Activated CD8-positive, alpha-beta T cell treated with anti-CD3 and anti-CD28 coated beads, Interleukin-2, amount 10 ng/mL, durations not matched to agents 7 days and 5 days (primary cell): ENCODE measurements at regions not wholly inside any gene's neighbourhood (a gene's known extent, or its start where the extent isn't known, plus 50 kb on each side); places are given as distances from the start of the nearest gene placed in this dataset.

Source experiments
- ATAC-seq: fragments of 150-1000 bp; cut with Tn5 transposase; one replicate; pipeline ENCODE4 v1.10.0; 2021; ENCODE audit warnings: moderate library complexity
- CTCF ChIA-PET: fragments of 350-600 bp; sonication (Branson Sonifier 250); formaldehyde crosslinking; loops from one replicate; lab custom pipeline; 2021; ENCODE audit warnings: antibody characterized with exemption; lab: Charles Lee
- POLR2A ChIA-PET: fragments of 350-600 bp; sonication (Branson Sonifier 250); formaldehyde crosslinking; loops from one replicate; lab custom pipeline; 2021; ENCODE audit warnings: antibody characterized with exemption; lab: Charles Lee
- DNase-seq: peaks from one replicate; pipeline ENCODE4 v3.0.0-alpha.2; 2020
- H3K27ac Mint-ChIP-seq: one replicate; pipeline ENCODE4 v1.8.0; 2021; ENCODE audit warnings: mild to moderate bottlenecking, mixed read lengths
- H3K27me3 Mint-ChIP-seq: one replicate; pipeline ENCODE4 v1.8.0; 2021; ENCODE audit warnings: low read depth, mixed read lengths
- H3K36me3 Mint-ChIP-seq: one replicate; pipeline ENCODE4 v1.8.0; 2021; ENCODE audit warnings: low read depth, mixed read lengths
- H3K4me1 Mint-ChIP-seq: one replicate; pipeline ENCODE4 v1.8.0; 2021; ENCODE audit warnings: low read depth, mixed read lengths
- H3K4me3 Mint-ChIP-seq: one replicate; pipeline ENCODE4 v1.8.0; 2021; ENCODE audit warnings: mild to moderate bottlenecking, mixed read lengths
- H3K9me3 Mint-ChIP-seq: one replicate; pipeline ENCODE4 v1.8.0; 2022; ENCODE audit warnings: mixed read lengths; ENCODE audit not compliant: insufficient read depth

DNA sequence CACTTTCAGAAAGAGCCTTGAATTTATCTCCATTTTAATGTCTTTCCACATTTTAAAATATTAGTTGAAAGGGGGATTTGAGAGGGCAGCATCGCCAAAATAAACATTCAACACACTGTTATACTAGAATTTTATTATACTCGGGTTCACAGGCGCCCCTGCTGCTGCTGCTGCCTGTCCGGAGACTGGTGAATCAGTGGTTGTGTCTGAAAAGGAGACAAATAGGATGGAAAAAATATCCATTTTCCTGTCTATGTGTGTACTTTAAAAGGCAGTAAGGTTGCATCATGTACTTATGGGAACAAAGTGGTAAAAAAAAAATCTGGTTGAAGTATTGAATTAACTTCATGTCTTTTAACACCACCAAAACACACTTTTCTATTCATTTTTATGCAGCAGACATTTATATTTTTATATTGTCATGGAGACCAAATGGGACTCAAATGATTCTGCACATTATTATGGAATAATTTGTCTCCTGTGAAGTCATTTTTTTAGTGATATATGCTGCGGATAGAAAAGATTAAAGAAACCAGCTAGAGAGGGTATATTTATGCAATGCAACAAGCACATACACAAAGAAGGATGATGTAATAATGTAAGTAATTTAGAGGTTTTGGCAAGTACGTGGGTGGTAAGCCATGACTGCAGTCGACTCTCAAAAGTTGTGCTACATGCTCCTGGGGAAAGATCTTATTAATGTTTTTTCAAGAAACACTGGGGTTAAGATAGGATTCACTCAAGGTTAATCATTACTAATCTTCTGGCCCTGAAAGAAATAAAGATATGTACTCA is 759.0 kb upstream of the SOX9 start:
- CTCF ChIA-PET = no interaction called here

DNA sequence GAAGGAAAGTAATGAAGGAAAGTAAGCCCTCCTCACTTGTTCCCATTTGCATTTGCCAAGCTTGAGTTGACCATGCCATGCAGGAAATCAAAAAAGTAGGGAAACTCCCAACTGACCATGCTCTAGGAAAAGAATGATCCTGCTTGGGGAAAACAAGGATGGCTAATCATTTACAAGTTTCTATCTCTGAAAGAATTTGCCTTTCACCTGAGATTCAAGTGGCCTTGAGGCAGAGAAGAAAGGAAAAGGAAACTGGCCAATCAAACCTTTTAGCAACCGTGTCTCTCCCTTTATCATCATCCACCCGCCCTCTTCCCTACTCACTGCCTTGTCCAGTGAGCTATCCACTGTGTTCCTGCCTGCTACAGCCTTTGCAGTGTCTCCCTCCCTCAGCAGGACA is 757.2 kb upstream of the SOX9 start:
- no peak for ATAC-seq
- Mint-ChIP-seq H3K4me1 (no peaks in the 10 kb centered on the region), H3K36me3 (no peaks in the 10 kb centered on the region), H3K4me3 (no peak overlapping the region), H3K27me3 (no peaks in the 10 kb centered on the region), H3K27ac (no peak overlapping the region), H3K9me3 (peaks cover 7% of the 10 kb centered on the region)
- no peak for DNase-seq
- ChIA-PET CTCF (no interaction called here), POLR2A (no interaction called here)

More for the DNA sequence above, 759.0 kb upstream of the SOX9 start:
- Mint-ChIP-seq H3K9me3 (peaks cover 14% of the 10 kb centered on the region), H3K27me3 (no peaks in the 10 kb centered on the region), H3K27ac (no peak overlapping the region), H3K4me1 (no peaks in the 10 kb centered on the region), H3K36me3 (no peaks in the 10 kb centered on the region), H3K4me3 (no peak overlapping the region)
- ATAC-seq (no peak), DNase-seq (no peak)
- POLR2A ChIA-PET = no interaction called here

DNA sequence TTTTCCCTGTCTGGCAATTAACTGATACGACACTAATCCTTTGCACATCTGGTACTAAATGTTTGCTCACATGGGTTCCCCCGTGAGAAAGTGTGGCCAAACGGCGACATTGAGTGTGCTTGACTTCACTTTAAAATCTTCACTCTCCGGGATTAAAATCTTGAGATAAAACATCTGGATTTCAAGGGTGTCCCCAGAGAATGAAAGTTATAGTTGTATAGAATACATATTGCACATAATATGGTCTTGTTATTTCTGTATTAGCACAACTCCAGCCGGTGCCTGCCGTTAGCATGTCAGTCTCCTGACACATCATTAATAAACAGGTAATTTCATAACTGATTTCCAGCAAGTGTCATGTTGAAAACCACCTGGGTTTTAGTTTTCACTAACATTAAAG is 749.0 kb upstream of the SOX9 start:
- POLR2A ChIA-PET = no interaction called here
- DNase-seq (no peak), ATAC-seq (no peak)
- Mint-ChIP-seq H3K36me3 (no peaks in the 10 kb centered on the region), H3K9me3 (peaks cover 5% of the 10 kb centered on the region), H3K27me3 (no peaks in the 10 kb centered on the region), H3K4me3 (no peak overlapping the region), H3K27ac (no peak overlapping the region), H3K4me1 (no peaks in the 10 kb centered on the region)
- CTCF ChIA-PET = no interaction called here

DNA sequence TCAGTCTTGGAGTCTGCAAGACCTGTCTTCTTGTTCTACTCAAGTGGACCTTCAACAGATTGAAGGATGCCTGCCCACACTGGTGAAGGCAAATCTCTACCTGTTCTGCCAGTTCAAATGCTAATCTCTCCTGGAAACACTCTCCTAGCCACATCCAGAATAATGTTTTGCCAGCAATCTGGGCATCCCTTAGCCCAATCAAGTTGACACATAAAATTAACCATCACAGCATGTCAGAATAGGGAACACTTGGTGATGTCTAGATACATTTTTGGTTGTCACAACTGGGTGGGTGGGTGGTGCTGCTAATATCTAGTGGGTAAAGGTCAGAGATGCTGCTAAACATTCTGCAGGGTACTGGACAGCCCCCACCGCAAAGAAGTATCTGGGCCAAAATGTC is 744.9 kb upstream of the SOX9 start:
- Mint-ChIP-seq H3K36me3 (no peaks in the 10 kb centered on the region), H3K9me3 (no peaks in the 10 kb centered on the region), H3K27me3 (no peaks in the 10 kb centered on the region), H3K27ac (no peak overlapping the region), H3K4me1 (no peaks in the 10 kb centered on the region), H3K4me3 (no peak overlapping the region)
- ATAC-seq (no peak), DNase-seq (no peak)
- ChIA-PET CTCF (no interaction called here), POLR2A (no interaction called here)

DNA sequence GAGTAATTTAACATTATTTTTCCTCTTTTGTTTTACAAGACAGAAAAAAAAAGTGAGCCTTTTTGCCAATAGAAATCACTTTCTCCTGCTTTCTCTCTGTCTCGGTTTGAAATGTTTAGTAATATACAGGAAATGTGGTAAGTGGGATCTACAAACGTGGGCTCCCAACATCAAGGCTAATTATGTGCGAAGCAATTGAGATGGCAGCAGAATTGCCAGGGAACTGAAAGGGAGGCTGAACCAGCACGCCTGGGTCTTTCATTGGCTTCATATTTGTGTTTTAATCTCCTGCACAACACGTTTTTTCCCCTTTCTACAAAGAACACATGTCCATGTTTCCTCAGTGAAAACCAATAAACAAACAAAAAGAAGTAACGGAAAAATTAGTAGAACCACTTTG is 743.9 kb upstream of the SOX9 start:
- peaks cover 2% of the 10 kb centered on the region for H3K9me3 Mint-ChIP-seq
- no peak overlapping the region for H3K27ac Mint-ChIP-seq
- no peaks in the 10 kb centered on the region for H3K27me3 Mint-ChIP-seq
- CTCF ChIA-PET = no interaction called here
- no peak overlapping the region for H3K4me3 Mint-ChIP-seq
- no peak for ATAC-seq
- no peaks in the 10 kb centered on the region for H3K36me3 Mint-ChIP-seq
- no peaks in the 10 kb centered on the region for H3K4me1 Mint-ChIP-seq
- POLR2A ChIA-PET = no interaction called here
- DNase-seq = no peak

DNA sequence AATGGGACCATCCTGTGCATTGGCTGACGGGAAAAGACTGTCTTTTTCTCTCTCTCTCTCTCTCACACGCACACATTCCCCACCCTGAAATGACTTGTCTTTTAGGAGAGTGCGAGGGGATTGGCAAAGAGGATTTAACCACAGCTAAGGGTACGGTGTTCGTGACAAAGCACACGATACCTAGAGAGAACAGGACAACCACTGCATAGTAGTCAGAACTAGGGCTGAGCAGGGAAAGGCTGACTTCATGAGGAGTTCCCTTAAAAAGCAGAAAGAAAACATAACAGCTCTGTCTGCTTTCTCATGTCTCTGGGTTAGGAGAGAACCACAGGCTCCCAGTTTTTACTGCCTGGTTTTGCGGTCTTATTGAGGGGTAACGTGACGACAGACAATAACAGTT is 742.8 kb upstream of the SOX9 start:
- Mint-ChIP-seq H3K9me3 (peaks cover 3% of the 10 kb centered on the region), H3K27ac (no peak overlapping the region), H3K27me3 (no peaks in the 10 kb centered on the region), H3K4me1 (no peaks in the 10 kb centered on the region), H3K36me3 (no peaks in the 10 kb centered on the region), H3K4me3 (no peak overlapping the region)
- ChIA-PET POLR2A (interaction anchor here (0.6 kb wide), 1 partner anchor 408 kb away, joined by 3 read pairs; no protein-coding TSS in a partner anchor), CTCF (no interaction called here)
- no peak for ATAC-seq
- DNase-seq = no peak

DNA sequence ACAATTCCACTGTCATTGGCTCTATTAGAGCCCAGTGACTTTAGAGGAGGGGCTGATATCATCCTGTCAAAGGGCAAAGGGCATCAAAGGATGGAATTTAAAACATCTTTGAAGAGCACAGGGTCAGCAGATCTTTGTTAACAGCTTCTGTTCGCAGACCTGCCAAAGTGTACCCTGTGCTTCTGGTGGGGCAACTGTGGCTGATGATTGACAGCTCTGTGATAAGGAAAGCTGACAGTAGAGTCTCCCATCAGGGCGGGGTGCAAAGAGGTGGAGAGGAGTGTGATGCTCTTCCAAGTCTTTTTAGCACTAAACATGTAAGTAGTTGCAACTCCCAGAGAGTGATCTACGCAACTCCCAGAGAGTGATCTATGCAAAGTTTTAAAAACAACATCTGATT is 742.1 kb upstream of the SOX9 start:
- H3K9me3 Mint-ChIP-seq = peaks cover 3% of the 10 kb centered on the region
- no peak overlapping the region for H3K27ac Mint-ChIP-seq
- no peak for ATAC-seq
- H3K4me3 Mint-ChIP-seq = no peak overlapping the region
- no peaks in the 10 kb centered on the region for H3K4me1 Mint-ChIP-seq
- H3K27me3 Mint-ChIP-seq = no peaks in the 10 kb centered on the region
- CTCF ChIA-PET = no interaction called here
- POLR2A ChIA-PET = no interaction called here
- no peaks in the 10 kb centered on the region for H3K36me3 Mint-ChIP-seq
- no peak for DNase-seq

DNA sequence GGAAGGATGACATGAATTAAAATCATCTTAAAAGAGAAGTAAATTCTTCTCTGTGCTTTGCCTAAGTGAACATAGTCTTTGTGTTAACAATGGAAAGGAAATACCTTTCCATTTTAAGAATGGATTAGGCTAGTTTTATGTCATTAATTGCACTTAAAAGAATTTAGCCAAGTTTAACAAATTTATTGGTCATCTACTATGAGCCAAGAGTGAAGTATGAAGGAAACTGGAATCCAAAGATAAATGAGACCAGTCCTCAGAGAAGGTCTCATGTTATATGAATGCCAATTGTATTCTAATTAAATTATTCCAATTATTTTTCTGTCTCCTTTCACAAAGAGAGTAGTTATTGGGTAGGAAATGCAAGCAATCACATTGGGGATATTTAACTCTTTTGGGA is 741.3 kb upstream of the SOX9 start:
- no peak for ATAC-seq
- no peaks in the 10 kb centered on the region for H3K4me1 Mint-ChIP-seq
- no peak overlapping the region for H3K4me3 Mint-ChIP-seq
- no peak overlapping the region for H3K27ac Mint-ChIP-seq
- no peaks in the 10 kb centered on the region for H3K36me3 Mint-ChIP-seq
- ChIA-PET CTCF (no interaction called here), POLR2A (no interaction called here)
- no peak for DNase-seq
- no peaks in the 10 kb centered on the region for H3K27me3 Mint-ChIP-seq
- H3K9me3 Mint-ChIP-seq = peaks cover 3% of the 10 kb centered on the region

DNA sequence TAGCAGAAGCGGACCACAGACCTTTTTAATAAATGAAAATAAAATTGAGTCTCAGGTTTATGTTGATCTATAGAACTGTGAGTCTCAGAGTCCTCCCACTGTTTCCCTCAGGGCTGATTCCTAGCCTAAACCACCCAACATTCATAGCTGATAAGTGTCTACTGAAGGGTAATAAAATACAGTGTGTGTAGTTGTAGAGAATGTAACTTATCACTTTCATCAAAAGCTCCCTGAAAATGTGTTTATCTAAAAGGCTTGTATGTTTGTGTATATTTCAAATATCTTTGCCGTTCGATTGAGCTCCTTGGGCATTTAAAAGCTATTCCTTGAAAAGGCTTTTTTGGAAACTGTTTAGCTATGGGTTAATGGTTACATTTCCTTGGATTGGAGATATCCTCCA is 740.3 kb upstream of the SOX9 start:
- Mint-ChIP-seq H3K4me3 (no peak overlapping the region), H3K9me3 (peaks cover 3% of the 10 kb centered on the region), H3K36me3 (no peaks in the 10 kb centered on the region), H3K4me1 (no peaks in the 10 kb centered on the region), H3K27ac (no peak overlapping the region), H3K27me3 (no peaks in the 10 kb centered on the region)
- CTCF ChIA-PET = no interaction called here
- POLR2A ChIA-PET = no interaction called here
- ATAC-seq (no peak), DNase-seq (no peak)

DNA sequence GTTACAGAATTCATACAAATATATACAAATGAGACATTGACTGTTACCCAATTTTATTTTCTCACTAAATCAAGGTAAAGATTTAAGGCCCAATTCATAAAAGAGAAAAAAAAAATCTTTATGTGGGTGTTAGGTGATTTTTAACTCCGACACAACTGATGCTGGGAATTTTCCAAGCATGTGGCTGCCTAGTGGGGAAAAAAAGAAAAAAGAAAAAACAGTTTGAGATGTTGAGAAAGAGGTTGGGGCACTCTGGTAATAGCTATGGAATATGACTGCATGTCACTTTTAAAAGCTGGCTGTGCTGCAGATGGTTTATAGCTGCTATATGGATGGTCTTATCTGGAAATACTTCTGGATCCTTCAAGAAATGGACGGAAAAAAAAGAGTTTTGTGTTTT is 739.9 kb upstream of the SOX9 start:
- Mint-ChIP-seq H3K27ac (no peak overlapping the region), H3K27me3 (no peaks in the 10 kb centered on the region), H3K9me3 (peaks cover 3% of the 10 kb centered on the region), H3K4me3 (no peak overlapping the region), H3K4me1 (no peaks in the 10 kb centered on the region), H3K36me3 (no peaks in the 10 kb centered on the region)
- DNase-seq = no peak
- CTCF ChIA-PET = no interaction called here
- no peak for ATAC-seq
- POLR2A ChIA-PET = no interaction called here

DNA sequence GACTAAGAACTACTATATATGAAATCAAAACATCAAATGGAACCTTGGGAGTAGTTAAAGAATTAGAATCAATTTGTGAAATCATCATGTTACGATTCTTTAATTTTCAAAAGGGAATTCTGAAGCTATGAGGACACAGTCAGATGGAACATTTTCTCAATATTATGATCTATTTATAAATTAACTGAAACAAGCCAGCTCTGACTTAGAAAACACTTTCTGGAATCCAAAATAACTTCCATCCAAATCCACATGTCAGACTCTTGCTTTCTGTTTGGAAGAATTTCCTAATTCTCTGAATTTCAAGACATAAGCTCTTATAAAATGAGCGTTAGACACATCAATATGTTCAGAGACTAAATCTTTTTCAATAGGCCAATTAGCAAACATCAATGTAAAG is 737.7 kb upstream of the SOX9 start:
- Mint-ChIP-seq H3K9me3 (peaks cover 3% of the 10 kb centered on the region), H3K4me3 (no peak overlapping the region), H3K27ac (no peak overlapping the region), H3K4me1 (no peaks in the 10 kb centered on the region), H3K27me3 (no peaks in the 10 kb centered on the region), H3K36me3 (no peaks in the 10 kb centered on the region)
- DNase-seq (no peak), ATAC-seq (no peak)
- POLR2A ChIA-PET = no interaction called here
- CTCF ChIA-PET = no interaction called here

DNA sequence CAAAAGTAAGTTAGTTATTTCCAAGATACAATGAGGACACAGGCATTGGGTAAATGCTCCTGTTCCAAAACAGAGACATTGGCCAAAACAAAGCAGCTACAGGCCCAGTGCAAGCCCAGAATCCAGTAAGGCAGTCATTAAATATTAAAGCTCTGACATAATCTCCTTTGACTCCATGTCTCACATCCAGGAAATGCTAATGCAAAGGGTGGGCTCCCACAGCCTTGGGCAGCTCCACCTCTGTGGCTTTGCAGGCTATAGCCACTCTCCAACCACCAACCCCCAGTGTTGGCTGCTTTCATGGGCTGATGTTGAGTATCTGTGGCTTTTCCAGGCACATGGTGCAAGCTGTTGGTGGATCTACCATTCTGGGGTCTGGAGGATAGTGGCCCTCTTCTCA is 733.4 kb upstream of the SOX9 start:
- Mint-ChIP-seq H3K4me3 (no peak overlapping the region), H3K27me3 (no peaks in the 10 kb centered on the region), H3K36me3 (no peaks in the 10 kb centered on the region), H3K4me1 (no peaks in the 10 kb centered on the region), H3K9me3 (peaks cover 7% of the 10 kb centered on the region), H3K27ac (no peak overlapping the region)
- ChIA-PET POLR2A (no interaction called here), CTCF (no interaction called here)
- ATAC-seq = no peak
- DNase-seq = no peak
